ENCODE measurements at regions not wholly inside any gene's neighbourhood (a gene's known extent, or its start where the extent isn't known, plus 50 kb on each side); places are given as distances from the start of the nearest gene placed in this dataset.

GRCh38 chr12:98453070-98453469, 62.3 kb upstream of the TMPO start:
- Histone ChIP-seq H3K9me3 (no peaks in the 10 kb centered on the region), H3K27me3 (replicated peaks; ENCODE audit: insufficient read depth) (no peaks in the 10 kb centered on the region), H3K4me3 (no peak overlapping the region), H3K27ac (no peak overlapping the region), H3K4me1 (replicated peaks) (no peaks in the 10 kb centered on the region), H3K36me3 (no peaks in the 10 kb centered on the region)
- no peak for DNase-seq (ENCODE audit: low spot score)
- TF ChIP-seq POLR2AphosphoS5 (IDR thresholded peaks at IDR 0.05) (no peak), POLR2A (IDR thresholded peaks at IDR 0.05) (no peak), CTCF (IDR thresholded peaks at IDR 0.05) (no peak)
- 91% methylated on average over 4 of the region's 4 CpGs for WGBS
- intact Hi-C loops (cut with DNase I) = no loop called here

GRCh38 chr12:98453492-98453891, 61.9 kb upstream of the TMPO start:
- DNase-seq (ENCODE audit: low spot score) = no peak
- 95% methylated on average over 2 of the region's 2 CpGs for WGBS
- no peaks in the 10 kb centered on the region for H3K9me3 ChIP-seq
- TF ChIP-seq POLR2A (IDR thresholded peaks at IDR 0.05) = no peak
- TF ChIP-seq POLR2AphosphoS5 (IDR thresholded peaks at IDR 0.05) = no peak
- TF ChIP-seq CTCF (IDR thresholded peaks at IDR 0.05) = no peak
- H3K27ac ChIP-seq = no peak overlapping the region
- H3K27me3 ChIP-seq (replicated peaks; ENCODE audit: insufficient read depth) = no peaks in the 10 kb centered on the region
- H3K4me1 ChIP-seq (replicated peaks) = no peaks in the 10 kb centered on the region
- no peak overlapping the region for H3K4me3 ChIP-seq
- intact Hi-C loops (cut with DNase I) = no loop called here
- no peaks in the 10 kb centered on the region for H3K36me3 ChIP-seq

GRCh38 chr12:98456041-98456440, 59.3 kb upstream of the TMPO start:
- Histone ChIP-seq H3K27me3 (replicated peaks; ENCODE audit: insufficient read depth) (no peaks in the 10 kb centered on the region), H3K4me3 (no peak overlapping the region), H3K36me3 (no peaks in the 10 kb centered on the region), H3K27ac (no peak overlapping the region), H3K9me3 (no peaks in the 10 kb centered on the region), H3K4me1 (replicated peaks) (no peaks in the 10 kb centered on the region)
- DNase-seq (ENCODE audit: low spot score) = no peak
- WGBS = 77% methylated on average over 3 of the region's 3 CpGs
- intact Hi-C loops (cut with DNase I) = no loop called here
- TF ChIP-seq CTCF (IDR thresholded peaks at IDR 0.05) = no peak
- no peak for TF ChIP-seq POLR2A (IDR thresholded peaks at IDR 0.05)
- TF ChIP-seq POLR2AphosphoS5 (IDR thresholded peaks at IDR 0.05) = no peak

- Histone ChIP-seq H3K27me3 (replicated peaks; ENCODE audit: insufficient read depth) (no peaks in the 10 kb centered on the region), H3K36me3 (no peaks in the 10 kb centered on the region), H3K4me1 (replicated peaks) (no peaks in the 10 kb centered on the region), H3K9me3 (no peaks in the 10 kb centered on the region), H3K4me3 (peak overlapping the region; percentile 30 to 37), H3K27ac (no peak overlapping the region)
- DNase-seq (ENCODE audit: low spot score) = peak; percentile 6
- no peak for TF ChIP-seq POLR2AphosphoS5 (IDR thresholded peaks at IDR 0.05)
- TF ChIP-seq POLR2A (IDR thresholded peaks at IDR 0.05) = no peak
- no peak for TF ChIP-seq CTCF (IDR thresholded peaks at IDR 0.05)
- intact Hi-C loops (cut with DNase I) = no loop called here
- WGBS = 25% methylated on average over 27 of the region's 50 CpGs
These were observed 58.5 kb upstream of the TMPO start for GRCh38 chr12:98456576-98457573.

- TF ChIP-seq POLR2A (IDR thresholded peaks at IDR 0.05) (no peak), POLR2AphosphoS5 (IDR thresholded peaks at IDR 0.05) (no peak), CTCF (IDR thresholded peaks at IDR 0.05) (no peak)
- no peak overlapping the region for H3K27ac ChIP-seq
- WGBS = 71% methylated on average over 1 of the region's 1 CpG
These were observed 51.2 kb upstream of the TMPO start for GRCh38 chr12:98464190-98464589.

More at GRCh38 chr12:98464190-98464589, 51.2 kb upstream of the TMPO start:
- Histone ChIP-seq H3K4me3 (no peak overlapping the region), H3K36me3 (no peaks in the 10 kb centered on the region), H3K27me3 (replicated peaks; ENCODE audit: insufficient read depth) (no peaks in the 10 kb centered on the region), H3K9me3 (no peaks in the 10 kb centered on the region), H3K4me1 (replicated peaks) (no peaks in the 10 kb centered on the region)
- intact Hi-C loops (cut with DNase I) = no loop called here
- DNase-seq (ENCODE audit: low spot score) = no peak
